Loucy (cell line): ENCODE measurements at regions not wholly inside any gene's neighbourhood (a gene's known extent, or its start where the extent isn't known, plus 50 kb on each side); places are given as distances from the start of the nearest gene placed in this dataset.

ENCODE experiments used
- CTCF ChIP-seq: fragments of 200-600 bp; sonication (generic); conservative IDR thresholded peaks from 2 replicates; pipeline ENCODE4 v1.5.1; 2014; ENCODE audit warnings: mild to moderate bottlenecking, antibody characterized with exemption, low read length
- EZH2phosphoT487 ChIP-seq: fragments of 200-600 bp; IDR thresholded peaks from 2 replicates; pipeline ENCODE4 v1.6.1; 2018; ENCODE audit warnings: antibody characterized with exemption, mild to moderate bottlenecking, moderate library complexity, borderline replicate concordance

GRCh38 chr6:139500977-139501376 lies 126.5 kb upstream of the CITED2 start:
- TF ChIP-seq CTCF (no peak), EZH2phosphoT487 (no peak)
